K562 (cell line): ENCODE measurements at regions not wholly inside any gene's neighbourhood (a gene's known extent, or its start where the extent isn't known, plus 50 kb on each side); places are given as distances from the start of the nearest gene placed in this dataset.
A peak's percentile ranks its signal among the peaks of the same experiment; 100 is the strongest.

Experiments
- ATAC-seq: fragments of 200-7000 bp; cut with Tn5 transposase; 3 replicates; pipeline ENCODE4 v1.9.1; 2020; ENCODE audit warnings: moderate library complexity
- BruUV-seq: library from RNA; stranded (reverse); fragments of 400-500 nt; replicated peaks from 2 replicates; lab custom pipeline; 2021; lab: Mats Ljungman, UMichigan
- CTCF ChIA-PET: fragments of 300-600 bp; formaldehyde crosslinking; extraction: SDS; loops from one replicate; lab custom pipeline; 2021; ENCODE audit warnings: low intra/inter-chr PET ratio; lab: Yijun Ruan, JAX
- POLR2A ChIA-PET: fragments of 300-600, 350-650 bp; sonication (Branson Sonifier 250); formaldehyde crosslinking; extraction: SDS; loops from one replicate; lab custom pipeline; 2021; ENCODE audit warnings: antibody characterized with exemption, inconsistent platforms; lab: Yijun Ruan, JAX
- DNase-seq, 4 experiments: peaks; one replicate each; pipeline versions ENCODE4 v3.0.0 to v3.0.0-alpha.2; 2011 to 2018; ENCODE audit warnings: low spot score in 3 of 4, mixed read lengths in 3 of 4; ENCODE audit errors: extremely low read depth in 1 of 4
- FAIRE-seq: peaks from 2 replicates; lab custom pipeline; 2011; peaks lifted over from hg19 to GRCh38; lab: Jason Lieb, UNC
- H2AFZ ChIP-seq: 2 replicates; pipeline ENCODE4 v1.6.0; 2011; ENCODE audit warnings: low read depth, low read length, control low read depth, inconsistent platforms
- H3K27ac ChIP-seq: fragments of 200-600 bp; 3 replicates; pipeline ENCODE4 v1.8.0; 2011; ENCODE audit warnings: low read depth, mild to moderate bottlenecking, control low read depth, inconsistent platforms, low read length, moderate library complexity, mixed read lengths; ENCODE audit errors: extremely low read depth
- H3K27me3 ChIP-seq, 2 experiments: fragments of 300-600 bp in 1 of 2; 2 replicates in 1 of 2; 3 replicates in 1 of 2; pipeline versions ENCODE4 v1.6.0 to v1.8.0; 2011; ENCODE audit warnings: inconsistent platforms in 2 of 2, low read length in 2 of 2, mild to moderate bottlenecking in 1 of 2, mixed read lengths in 1 of 2, moderate library complexity in 1 of 2; ENCODE audit not compliant: control insufficient read depth in 2 of 2, insufficient read depth in 2 of 2
- H3K36me3 ChIP-seq: fragments of 300-600 bp; 3 replicates; pipeline ENCODE4 v1.8.0; 2011; ENCODE audit warnings: mild to moderate bottlenecking, low read length, inconsistent platforms; ENCODE audit not compliant: control insufficient read depth, insufficient read depth
- H3K4me1 ChIP-seq, 2 experiments: fragments of 200-600 bp in 1 of 2; replicated peaks in 1 of 2; 2 replicates in 1 of 2; 3 replicates in 1 of 2; pipeline versions ENCODE4 v1.5.1 to v1.8.0; 2011; ENCODE audit warnings: inconsistent platforms in 2 of 2, low read length in 2 of 2, mild to moderate bottlenecking in 1 of 2, mixed read lengths in 1 of 2, moderate library complexity in 1 of 2; ENCODE audit not compliant: control insufficient read depth in 2 of 2, insufficient read depth in 2 of 2
- H3K4me2 ChIP-seq: 2 replicates; pipeline ENCODE4 v1.6.1; 2011; ENCODE audit warnings: low read length, control low read depth, inconsistent platforms, mixed read lengths; ENCODE audit not compliant: insufficient read depth
- H3K4me3 ChIP-seq: fragments of 200-600 bp; sonication (generic), shearing (Covaris generic); 2 replicates; pipeline ENCODE4 v1.5.1; 2016; ENCODE audit warnings: control low read depth, inconsistent platforms
- H3K79me2 ChIP-seq: fragments of 200-600 bp; 3 replicates; pipeline ENCODE4 v1.8.0; 2011; ENCODE audit warnings: low read length, inconsistent platforms; ENCODE audit not compliant: control insufficient read depth, insufficient read depth
- H3K9ac ChIP-seq, 2 experiments: 2 replicates each; pipeline versions ENCODE4 v1.6.0 to v1.6.1; 2011; ENCODE audit warnings: low read depth in 2 of 2, low read length in 2 of 2, control low read depth in 1 of 2, inconsistent platforms in 1 of 2, mild to moderate bottlenecking in 1 of 2, mixed read lengths in 1 of 2; ENCODE audit not compliant: insufficient read depth in 1 of 2
- H3K9me1 ChIP-seq: one replicate; pipeline ENCODE4 v1.6.0; 2011; ENCODE audit warnings: inconsistent platforms, mild to moderate bottlenecking, low read length, moderate library complexity; ENCODE audit not compliant: control insufficient read depth, insufficient read depth
- H3K9me3 ChIP-seq: replicated peaks from 2 replicates; pipeline ENCODE4 v1.5.1; 2011; ENCODE audit warnings: low read depth, low read length, inconsistent platforms; ENCODE audit not compliant: control insufficient read depth, insufficient read depth
- H4K20me1 ChIP-seq: replicated peaks from 2 replicates; pipeline ENCODE4 v1.6.1; 2011; ENCODE audit warnings: low read length, inconsistent platforms, mixed read lengths; ENCODE audit not compliant: control insufficient read depth, insufficient read depth
- HIVEP1 ChIP-seq: fragments of 250-450 bp; sonication (Bioruptor Pico); IDR thresholded peaks from 2 replicates; pipeline ENCODE4 v1.4.0; 2020; ENCODE audit warnings: mild to moderate bottlenecking
- NFATC3 ChIP-seq: fragments of 450-650 bp; IDR thresholded peaks from 2 replicates; pipeline ENCODE4 v1.6.1; 2017; ENCODE audit warnings: mild to moderate bottlenecking
- TAF1 ChIP-seq: IDR thresholded peaks from 2 replicates; pipeline ENCODE4 v1.6.1; 2011; ENCODE audit warnings: mild to moderate bottlenecking, low read length, moderate library complexity; ENCODE audit not compliant: insufficient read depth, control insufficient read depth, severe bottlenecking; ENCODE audit errors: extremely low read depth
- ZNF12 ChIP-seq: sonication (generic); formaldehyde crosslinking; IDR thresholded peaks from 2 replicates; pipeline ENCODE4 v1.4.0; 2020; ENCODE audit warnings: mild to moderate bottlenecking, missing genetic modification reagents
- ZNF57 ChIP-seq: fragments of 450-650 bp; formaldehyde crosslinking; IDR thresholded peaks from 2 replicates; pipeline ENCODE4 v1.4.0; 2020; ENCODE audit warnings: mild to moderate bottlenecking, moderate library complexity
- WGBS: fragments of 100-300 bp; shearing (Covaris generic); methylation state at CpG from one replicate; pipeline ENCODE4 v1.1.6; 2016; ENCODE audit warnings: low coverage, mixed read lengths; ENCODE audit not compliant: insufficient coverage; ENCODE audit errors: missing lambda C conversion rate; 5-methylcytosine and 5-hydroxymethylcytosine counted together
- in situ Hi-C: fragments of 300-500 bp; cut with MboI; formaldehyde crosslinking; loops from 4 replicates; pipeline ENCODE4 v1.15.0; 2018; ENCODE audit warnings: inconsistent platforms, mixed read lengths
- intact Hi-C: fragments of 100-400 bp; cut with micrococcal nuclease; formaldehyde crosslinking; loops from 2 replicates; pipeline ENCODE4 v1.14.2; 2022
- TF ChIP-seq, protein P1 (sequence below): fragments of 250-450 bp; sonication (Bioruptor Pico); IDR thresholded peaks from 2 replicates; pipeline ENCODE4 v1.8.0; 2021; ENCODE audit warnings: moderate library complexity, mild to moderate bottlenecking, inconsistent platforms
- TF ChIP-seq, protein P2 (sequence below): fragments of 450-650 bp; IDR thresholded peaks from 2 replicates; pipeline ENCODE4 v1.6.1; 2016; ENCODE audit warnings: mild to moderate bottlenecking
- TF ChIP-seq, protein P3 (sequence below), 2 experiments: fragments of 450-650 bp in 1 of 2; sonication (generic) in 1 of 2; formaldehyde crosslinking in 1 of 2; IDR thresholded peaks in 1 of 2; conservative IDR thresholded peaks in 1 of 2; 2 replicates each; pipeline versions ENCODE4 v1.6.1 to v1.8.1; 2016 to 2023; ENCODE audit warnings: mild to moderate bottlenecking in 2 of 2, moderate library complexity in 2 of 2, inconsistent platforms in 1 of 2, missing genetic modification reagents in 1 of 2

DNA sequence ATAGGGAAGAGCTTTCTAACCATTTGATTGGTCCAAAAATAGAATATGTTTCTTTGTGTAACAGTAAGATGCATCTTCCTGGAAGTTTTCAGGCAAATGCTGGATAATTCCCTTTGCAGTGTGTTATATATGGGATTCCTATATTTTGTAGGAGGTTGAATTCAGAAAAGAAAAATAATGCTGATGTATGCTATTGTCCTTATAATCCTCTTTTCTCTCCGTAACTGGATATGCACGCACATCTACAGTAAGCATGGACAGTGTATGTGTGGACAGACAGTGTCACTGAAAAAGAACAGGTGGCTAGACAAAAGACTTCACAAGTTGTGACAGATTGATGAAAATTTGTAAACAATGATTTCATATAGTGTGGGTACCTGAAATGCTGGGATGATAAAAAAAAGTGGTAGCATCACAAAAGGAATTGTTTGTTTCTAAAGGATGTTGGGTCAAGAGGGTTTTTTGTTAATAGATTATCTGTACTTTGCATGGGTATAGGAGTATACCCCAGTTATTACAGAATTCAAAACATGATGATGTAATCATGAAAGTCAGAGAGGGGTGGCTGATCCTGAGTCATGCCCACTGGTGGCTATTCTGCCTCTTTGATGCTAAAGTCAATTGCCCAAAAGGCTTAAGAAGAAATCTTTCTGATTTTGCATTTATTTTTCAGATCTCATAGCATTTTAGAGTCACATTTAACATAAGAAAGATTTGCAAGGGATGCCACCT lies 160.7 kb upstream of the TMTC1 start:
- in situ Hi-C loops (no loop called here), intact Hi-C loops (no loop called here)
- Histone ChIP-seq H3K79me2 (no peaks in the 10 kb centered on the region), H2AFZ (no peak overlapping the region), H4K20me1 (no peaks in the 10 kb centered on the region), H3K9me3 (no peaks in the 10 kb centered on the region), H3K27ac (no peak overlapping the region), H3K9me1 (no peaks in the 10 kb centered on the region), H3K4me1 (no peaks in the 10 kb centered on the region), H3K4me3 (no peak overlapping the region), H3K4me2 (no peak overlapping the region), H3K9ac (no peak overlapping the region), H3K27me3 (no peaks in the 10 kb centered on the region), H3K36me3 (no peaks in the 10 kb centered on the region)
- WGBS: 0% methylated on average over 2 of the region's 2 CpGs
- POLR2A ChIA-PET: no interaction called here
- no peak for TF ChIP-seq TAF1
- TF ChIP-seq, protein P1, sequence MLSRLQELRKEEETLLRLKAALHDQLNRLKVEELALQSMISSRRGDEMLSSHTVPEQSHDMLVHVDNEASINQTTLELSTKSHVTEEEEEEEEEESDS: no peak
- TF ChIP-seq ZNF57 (CRISPR knock-in tag): no peak
- TF ChIP-seq, protein P2, sequence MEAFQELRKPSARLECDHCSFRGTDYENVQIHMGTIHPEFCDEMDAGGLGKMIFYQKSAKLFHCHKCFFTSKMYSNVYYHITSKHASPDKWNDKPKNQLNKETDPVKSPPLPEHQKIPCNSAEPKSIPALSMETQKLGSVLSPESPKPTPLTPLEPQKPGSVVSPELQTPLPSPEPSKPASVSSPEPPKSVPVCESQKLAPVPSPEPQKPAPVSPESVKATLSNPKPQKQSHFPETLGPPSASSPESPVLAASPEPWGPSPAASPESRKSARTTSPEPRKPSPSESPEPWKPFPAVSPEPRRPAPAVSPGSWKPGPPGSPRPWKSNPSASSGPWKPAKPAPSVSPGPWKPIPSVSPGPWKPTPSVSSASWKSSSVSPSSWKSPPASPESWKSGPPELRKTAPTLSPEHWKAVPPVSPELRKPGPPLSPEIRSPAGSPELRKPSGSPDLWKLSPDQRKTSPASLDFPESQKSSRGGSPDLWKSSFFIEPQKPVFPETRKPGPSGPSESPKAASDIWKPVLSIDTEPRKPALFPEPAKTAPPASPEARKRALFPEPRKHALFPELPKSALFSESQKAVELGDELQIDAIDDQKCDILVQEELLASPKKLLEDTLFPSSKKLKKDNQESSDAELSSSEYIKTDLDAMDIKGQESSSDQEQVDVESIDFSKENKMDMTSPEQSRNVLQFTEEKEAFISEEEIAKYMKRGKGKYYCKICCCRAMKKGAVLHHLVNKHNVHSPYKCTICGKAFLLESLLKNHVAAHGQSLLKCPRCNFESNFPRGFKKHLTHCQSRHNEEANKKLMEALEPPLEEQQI: no peak
- TF ChIP-seq, protein P3, sequence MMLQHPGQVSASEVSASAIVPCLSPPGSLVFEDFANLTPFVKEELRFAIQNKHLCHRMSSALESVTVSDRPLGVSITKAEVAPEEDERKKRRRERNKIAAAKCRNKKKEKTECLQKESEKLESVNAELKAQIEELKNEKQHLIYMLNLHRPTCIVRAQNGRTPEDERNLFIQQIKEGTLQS (IDR thresholded peaks at IDR 0.05): peak; percentile 35; the same call in 1 of the 2 replicates
- TF ChIP-seq, protein P3 (CRISPR knock-in tag; conservative IDR thresholded peaks at IDR 0.05): no peak
- TF ChIP-seq HIVEP1 (CRISPR knock-in tag): no peak
- TF ChIP-seq NFATC3: no peak
- TF ChIP-seq ZNF12: no peak
- FAIRE-seq: no peak
- no peak for DNase-seq
- CTCF ChIA-PET: no interaction called here
- ATAC-seq: no peak
- no TSS peak for BruUV-seq
